Dermis blood vessel endothelial cell (primary cell): ENCODE measurements at regions not wholly inside any gene's neighbourhood (a gene's known extent, or its start where the extent isn't known, plus 50 kb on each side); places are given as distances from the start of the nearest gene placed in this dataset.
"Not testable (repeated sequence)": the region's sequence is repeated elsewhere in the genome, so short reads cannot be mapped to it uniquely, and the experiment has no call there.

Source experiments
- DNase-seq: peaks from one replicate; pipeline ENCODE4 v3.0.0; 2010

DNA sequence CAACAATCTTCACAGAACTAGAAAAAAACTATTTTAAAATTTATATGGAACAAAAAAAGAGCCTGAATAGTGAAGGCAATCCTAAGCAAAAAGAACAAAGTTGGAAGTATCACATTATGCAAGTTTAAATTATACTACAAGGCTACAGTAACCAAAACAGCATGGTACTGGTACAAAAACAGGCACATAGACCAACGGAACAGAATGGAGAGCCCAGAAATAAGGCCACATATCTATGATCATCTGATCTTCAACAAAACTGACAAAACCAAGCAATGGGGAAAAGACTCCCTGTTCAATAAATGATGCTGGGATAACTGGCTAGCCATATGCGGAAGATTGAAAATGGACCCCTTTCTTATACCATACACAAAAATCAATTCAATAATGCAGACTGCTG lies 74.4 kb upstream of the RTN4 start:
- DNase-seq = not testable (repeated sequence)

DNA sequence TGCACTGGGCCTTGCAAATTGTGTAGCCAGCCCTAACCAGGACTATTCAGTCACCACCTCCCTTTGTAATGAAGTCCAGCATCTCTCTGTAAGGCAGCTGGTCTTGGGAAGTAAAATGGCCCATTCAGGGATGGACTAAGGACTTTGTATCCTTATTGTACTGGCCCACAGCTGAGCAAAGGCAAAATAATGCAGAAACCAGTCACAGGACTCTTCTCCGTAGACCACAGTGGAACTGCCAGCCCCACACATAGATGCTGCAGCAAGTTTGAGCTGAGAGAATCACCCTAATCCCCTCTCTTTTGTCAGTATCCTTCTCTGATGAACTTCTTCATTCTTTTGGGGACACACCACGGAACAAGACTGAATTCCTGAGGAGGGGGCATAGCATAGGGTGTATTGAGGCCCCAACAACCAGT lies 73.6 kb upstream of the RTN4 start:
- no peak for DNase-seq

DNA sequence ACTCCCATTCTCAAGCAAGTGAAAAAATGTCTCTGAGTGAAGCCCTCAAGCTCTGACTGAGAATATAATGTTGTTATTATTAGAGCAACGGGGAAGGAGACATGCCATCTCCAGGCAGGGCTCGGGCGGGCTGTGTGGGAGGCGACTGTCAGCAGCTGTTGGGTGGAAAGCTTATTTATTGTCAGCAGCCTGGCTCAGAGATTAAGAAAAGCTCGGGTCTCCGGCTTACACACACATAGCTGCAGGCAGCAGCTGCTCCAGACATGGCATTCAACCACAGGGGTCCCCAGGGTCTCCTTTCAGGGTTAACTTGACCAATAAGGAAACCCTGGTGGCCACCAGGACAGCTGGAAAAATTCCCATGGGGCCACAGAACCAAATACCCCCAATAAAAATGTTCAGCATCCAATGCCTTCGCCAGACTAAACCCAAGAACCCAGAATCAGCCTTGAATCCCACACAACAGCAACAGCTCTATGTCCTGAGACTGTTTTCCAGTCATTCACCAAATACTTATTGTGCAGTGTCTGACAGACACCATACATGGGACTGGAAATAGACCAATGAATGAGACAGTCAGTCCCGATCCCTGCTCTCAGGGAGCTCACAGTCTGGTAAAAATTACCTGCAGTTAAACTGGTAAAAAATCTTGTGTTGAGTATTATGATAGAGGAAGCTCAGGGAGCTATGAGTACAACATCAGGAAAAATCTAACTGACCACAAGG lies 70.5 kb upstream of the RTN4 start:
- DNase-seq = no peak

GRCh38 chr2:55119711-55120487 lies 69.6 kb upstream of the RTN4 start:
- no peak for DNase-seq

GRCh38 chr2:55118643-55119083 lies 68.4 kb upstream of the RTN4 start:
- no peak for DNase-seq

DNA sequence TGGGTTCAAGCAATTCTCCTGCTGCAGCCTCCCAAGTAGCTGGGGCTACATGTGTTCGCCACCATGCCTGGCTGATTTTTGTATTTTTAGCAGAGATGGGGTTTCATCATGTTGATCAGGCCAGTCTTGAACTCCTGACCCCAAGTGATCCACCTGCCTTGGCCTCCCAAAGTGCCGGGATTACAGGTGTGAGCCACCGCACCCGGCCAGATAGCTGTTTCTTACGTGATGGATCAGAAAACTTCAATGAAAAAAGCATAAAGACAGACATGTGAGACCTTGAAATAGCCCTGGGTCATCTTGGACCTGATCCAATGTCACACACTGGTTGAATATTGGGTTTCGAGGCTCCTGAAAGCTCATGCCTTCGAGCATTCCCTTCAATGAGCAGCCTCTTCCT lies 66.7 kb upstream of the RTN4 start:
- DNase-seq = no peak

DNA sequence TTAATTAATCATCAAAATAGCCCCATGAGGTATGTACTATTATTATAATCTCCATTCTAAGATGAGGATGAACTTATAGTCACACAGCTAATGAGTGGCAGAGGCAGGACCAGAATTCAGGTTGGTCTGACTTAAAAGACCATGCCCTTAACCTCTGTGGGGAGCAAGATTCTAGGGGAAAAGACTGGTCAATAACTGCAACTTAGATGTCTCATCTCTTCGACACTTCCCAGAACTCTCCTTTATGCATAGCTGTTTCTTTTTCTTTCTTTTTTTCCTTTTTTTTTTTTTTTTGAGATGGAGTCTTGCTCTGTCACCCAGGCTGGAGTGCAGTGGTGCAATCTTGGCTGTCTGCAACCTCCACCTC lies 66.3 kb upstream of the RTN4 start:
- no peak for DNase-seq

DNA sequence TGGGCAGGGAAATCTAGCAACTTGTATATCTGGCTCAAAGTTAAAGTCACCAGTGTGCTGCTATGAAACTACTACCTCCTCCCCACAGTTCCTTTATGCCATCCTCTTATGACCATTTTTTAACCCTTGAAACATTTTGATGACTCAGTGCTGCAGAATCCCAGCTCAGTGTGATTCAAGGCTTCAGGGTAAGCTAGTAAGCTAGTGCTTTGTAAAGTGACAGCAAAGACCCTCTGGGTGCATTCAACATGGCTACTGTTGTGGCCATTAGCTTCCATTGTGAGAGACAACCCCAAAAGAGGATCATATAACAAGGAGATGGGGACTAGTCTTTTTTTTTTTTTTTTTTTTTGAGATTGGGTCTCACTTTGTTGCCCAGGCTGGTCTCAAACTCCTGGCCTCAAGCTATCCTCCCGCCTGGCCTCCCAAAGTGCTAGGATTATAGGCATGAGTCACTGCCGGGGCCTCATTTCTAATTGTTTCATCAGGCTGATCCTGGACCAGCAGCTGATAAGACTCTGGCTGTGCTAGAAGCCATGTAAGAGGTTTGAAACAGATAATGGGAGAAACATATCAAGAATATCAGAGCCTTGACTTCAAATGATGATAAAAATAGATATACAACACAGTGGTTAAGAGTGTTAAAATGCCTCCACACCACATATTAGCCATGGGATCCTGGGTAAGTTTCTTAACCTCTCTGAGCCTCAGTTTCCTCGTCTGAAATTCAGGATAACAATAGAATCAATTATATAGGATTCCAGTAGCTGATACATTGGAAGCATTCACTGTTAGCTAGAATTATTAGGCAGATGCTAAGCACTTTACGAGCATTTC lies 65.7 kb upstream of the RTN4 start:
- DNase-seq = no peak

DNA sequence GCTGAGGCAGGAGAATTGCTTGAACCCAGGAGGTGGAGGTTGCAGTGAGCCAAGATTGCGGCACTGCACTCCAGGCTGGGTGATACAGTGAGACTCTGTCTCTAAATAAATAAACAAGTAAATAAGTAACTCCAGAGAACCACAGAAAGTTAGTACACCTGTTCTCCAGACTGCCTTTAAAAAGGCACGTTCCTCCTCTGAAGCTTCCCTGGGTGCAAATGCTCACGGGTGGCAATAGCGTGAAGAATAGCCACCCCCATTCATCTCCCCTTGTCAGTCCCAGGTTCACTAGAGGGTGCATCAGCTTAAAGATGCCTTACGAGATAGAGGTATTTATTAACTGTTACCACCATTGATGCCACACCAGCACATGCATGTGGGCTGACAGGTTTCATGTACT lies 64.3 kb upstream of the RTN4 start:
- no peak for DNase-seq

GRCh38 chr2:55114082-55114481 lies 63.8 kb upstream of the RTN4 start:
- DNase-seq = no peak

DNA sequence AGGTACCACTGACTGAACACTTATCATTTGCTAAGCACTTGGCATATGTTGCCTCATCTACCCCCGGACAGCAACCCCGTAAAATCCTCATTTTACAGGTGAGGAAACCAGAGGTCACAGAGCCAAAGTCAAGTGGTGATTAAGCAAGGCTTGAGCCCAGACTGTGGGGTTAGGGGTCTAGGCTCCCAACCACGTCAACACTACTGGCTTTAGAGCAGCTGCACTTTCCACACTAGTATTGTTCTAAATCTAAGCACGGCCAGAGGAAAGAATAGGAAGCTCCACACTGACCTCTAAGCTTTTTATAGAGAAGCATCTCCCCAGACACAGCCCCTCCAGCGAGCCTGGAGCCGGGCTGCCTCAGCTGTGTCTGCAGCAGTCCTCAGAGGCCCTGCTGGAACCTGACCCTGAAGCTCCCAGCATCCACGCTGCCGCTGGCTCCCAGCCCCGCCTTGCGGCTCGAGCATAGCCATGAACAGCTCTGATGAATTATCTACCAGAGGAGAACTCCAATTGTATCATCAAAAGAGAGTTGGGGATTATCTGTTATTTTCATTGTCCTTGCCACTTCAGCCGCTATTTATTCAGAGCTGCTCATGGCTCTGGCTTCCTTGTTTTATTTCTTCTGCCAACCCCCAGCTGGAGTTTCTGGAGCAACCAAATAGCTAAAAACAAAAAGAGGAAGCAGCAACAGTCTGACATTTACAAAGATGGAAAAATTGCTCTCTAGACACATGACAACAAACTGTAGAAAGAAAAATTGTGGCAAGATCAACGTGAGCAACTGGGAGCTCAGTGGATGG lies 62.2 kb upstream of the RTN4 start:
- peak; percentile 79 for DNase-seq

- DNase-seq = peak; percentile 95
These were observed 61.4 kb upstream of the RTN4 start for GRCh38 chr2:55111570-55112228.

DNA sequence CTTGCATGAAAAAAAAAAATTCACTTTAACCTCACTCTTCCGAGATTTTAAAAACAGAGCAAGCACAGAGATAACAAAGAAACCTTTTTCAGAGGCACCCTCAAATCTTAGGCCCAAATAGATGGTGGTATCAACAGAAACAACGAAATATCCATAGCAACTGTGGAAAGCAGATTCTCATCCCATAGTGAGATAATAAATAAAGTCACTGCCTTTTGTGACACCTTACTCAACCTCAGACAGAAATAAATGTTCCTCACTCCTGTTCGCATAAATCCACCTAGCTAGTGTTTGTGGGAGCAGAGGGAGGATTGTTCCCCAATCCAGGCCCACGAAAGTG lies 60.9 kb upstream of the RTN4 start:
- DNase-seq = no peak

DNA sequence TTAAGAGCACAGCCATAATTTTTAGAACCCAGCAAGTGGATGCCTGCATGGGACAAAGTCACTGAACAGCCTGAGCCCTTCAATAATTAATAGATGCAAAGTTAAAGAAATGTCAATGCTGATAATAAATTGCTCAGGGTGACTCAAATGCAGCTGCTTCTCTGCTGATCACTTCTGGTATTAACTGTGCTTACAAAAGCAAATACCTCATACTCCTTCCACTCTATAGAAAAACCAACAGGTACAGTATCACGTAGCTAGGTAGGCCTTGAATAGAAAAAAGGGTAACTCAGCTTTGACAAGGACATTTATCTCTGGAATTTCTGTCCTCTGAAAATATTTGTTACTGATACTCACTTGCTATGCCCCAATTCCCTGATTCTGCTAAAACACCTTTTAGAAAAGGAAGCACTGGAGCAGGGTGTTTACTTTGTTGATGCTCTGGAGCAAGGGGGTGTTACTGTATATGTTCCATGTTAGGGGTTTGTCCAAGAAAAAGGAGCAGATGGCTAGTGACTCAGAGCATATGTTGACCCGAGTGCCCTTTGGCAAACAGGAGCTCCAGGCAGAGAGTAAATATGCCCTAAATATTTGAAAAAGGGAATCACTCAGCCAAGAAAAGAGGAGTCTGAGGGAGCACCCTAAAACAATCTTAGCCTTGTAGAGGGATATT lies 59.1 kb upstream of the RTN4 start:
- DNase-seq = peak; percentile 86

- DNase-seq = no peak
These were observed 58.4 kb upstream of the RTN4 start for GRCh38 chr2:55108456-55109160.

DNA sequence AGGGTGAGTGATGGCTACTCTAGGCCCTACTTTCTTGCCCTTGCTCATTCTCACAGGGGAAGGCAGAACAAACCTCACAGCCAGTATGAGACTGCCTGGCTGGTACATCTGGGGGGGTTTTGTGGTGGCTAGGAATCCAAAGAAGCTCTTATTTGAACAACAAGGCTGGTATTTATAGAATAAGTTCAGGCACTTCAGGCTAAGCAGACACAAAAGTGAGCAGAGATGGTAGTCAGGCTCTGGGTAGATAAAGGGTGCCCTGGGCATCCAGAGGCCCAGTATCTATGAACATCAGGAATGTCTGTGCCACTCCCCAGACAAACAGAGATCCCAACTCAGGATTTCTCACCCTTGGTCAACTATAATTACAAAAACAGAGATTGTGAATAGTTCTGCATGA lies 57.2 kb upstream of the RTN4 start:
- DNase-seq = no peak

- no peak for DNase-seq
These were observed 55.9 kb upstream of the RTN4 start for GRCh38 chr2:55106148-55106547.

- DNase-seq = no peak
These were observed 55.2 kb upstream of the RTN4 start for GRCh38 chr2:55105456-55105855.

GRCh38 chr2:55103046-55103445 lies 52.8 kb upstream of the RTN4 start:
- DNase-seq = peak; percentile 84

- DNase-seq = peak; percentile 58
These were observed 52.0 kb upstream of the RTN4 start for GRCh38 chr2:55102056-55102812.
